ENCODE measurements at regions not wholly inside any gene's neighbourhood (a gene's known extent, or its start where the extent isn't known, plus 50 kb on each side); places are given as distances from the start of the nearest gene placed in this dataset.

- TF ChIP-seq MTA2 (IDR thresholded peaks at IDR 0.05; ENCODE audit: low read depth) (no peak), PAX5 (IDR thresholded peaks at IDR 0.05; ENCODE audit: borderline replicate concordance, low read depth, low read length) (no peak), SMARCA5 (IDR thresholded peaks at IDR 0.05) (no peak)
These were observed 1696.5 kb downstream of the MAT2B start (continued) for GRCh38 chr5:165201771-165202518.

GRCh38 chr5:165202519-165202910, 1697.1 kb downstream of the MAT2B start:
- ATAC-seq (no peak), FAIRE-seq (no peak), DNase-seq (ENCODE audit: low read depth, low spot score) (no peak)
- no peak for TF ChIP-seq BRCA1 (IDR thresholded peaks at IDR 0.05; ENCODE audit: low read depth, low read length)
- TF ChIP-seq FOXM1 (IDR thresholded peaks at IDR 0.05; ENCODE audit: low read depth, low read length), result no peak
- TF ChIP-seq IKZF1 (conservative IDR thresholded peaks at IDR 0.05), result no peak
- TF ChIP-seq CBX5 (IDR thresholded peaks at IDR 0.05; ENCODE audit: low read depth), result no peak
- no peak for TF ChIP-seq DPF2 (IDR thresholded peaks at IDR 0.05)
- TF ChIP-seq SRF (IDR thresholded peaks at IDR 0.05; ENCODE audit: low read depth in 2 of 2, low read length in 2 of 2), result no peak
- TF ChIP-seq ZBTB40 (IDR thresholded peaks at IDR 0.05; ENCODE audit: borderline replicate concordance), result no peak
- TF ChIP-seq GATAD2B (conservative IDR thresholded peaks at IDR 0.05; ENCODE audit: low read depth), result no peak
- no peak for TF ChIP-seq IRF5 (IDR thresholded peaks at IDR 0.05; ENCODE audit: borderline replicate concordance)
- TF ChIP-seq ZNF384 (IDR thresholded peaks at IDR 0.05; ENCODE audit: borderline replicate concordance, low read depth, low read length), result no peak
- TF ChIP-seq SUZ12 (IDR thresholded peaks at IDR 0.05; ENCODE audit: unreplicated experiment), result no peak
- no peak for TF ChIP-seq HCFC1 (IDR thresholded peaks at IDR 0.05; ENCODE audit: low read length)
- TF ChIP-seq HDAC2 (IDR thresholded peaks at IDR 0.05), result no peak
- CTCF ChIA-PET, result interaction anchor here (1.1 kb wide), 1 partner anchor 26 kb away, joined by 3 read pairs; no protein-coding TSS in a partner anchor
- Histone ChIP-seq H3K27ac (ENCODE audit: control insufficient read depth, insufficient read depth) (no peak overlapping the region), H3K4me1 (ENCODE audit: control insufficient read depth, insufficient read depth, low read length) (no peaks in the 10 kb centered on the region), H2AFZ (ENCODE audit: control insufficient read depth, low read depth, low read length) (no peak overlapping the region), H3K36me3 (ENCODE audit: control insufficient read depth in 2 of 2, insufficient read depth in 2 of 2, low read length in 1 of 2) (no peaks in the 10 kb centered on the region), H3K4me3 (no peak overlapping the region), H3K9me3 (replicated peaks; ENCODE audit: control insufficient read depth, insufficient read depth, low read length) (no peaks in the 10 kb centered on the region), H3K79me2 (ENCODE audit: control insufficient read depth, insufficient read depth, low read length) (no peaks in the 10 kb centered on the region), H4K20me1 (ENCODE audit: control insufficient read depth, insufficient read depth) (no peaks in the 10 kb centered on the region), H3K4me2 (ENCODE audit: control insufficient read depth, insufficient read depth) (no peak overlapping the region), H3K27me3 (replicated peaks in 1 of 2; ENCODE audit: control insufficient read depth in 2 of 2, insufficient read depth in 2 of 2, low read length in 1 of 2) (no peaks in the 10 kb centered on the region), H3K9ac (ENCODE audit: control insufficient read depth, insufficient read depth, low read length) (no peak overlapping the region)
- SMC1A ChIA-PET (ENCODE audit: uncharacterized antibody, unreplicated experiment), result interaction anchor here (0.6 kb wide), 1 partner anchor 233 kb away, joined by 4 read pairs; no protein-coding TSS in a partner anchor
- intact Hi-C loops (cut with micrococcal nuclease; ENCODE audit: unreplicated experiment) (no loop called here), in situ Hi-C loops (cut with MboI) (loop anchor here (10.0 to 25.0 kb wide), 2 partner anchors 1190 to 1638 kb away; no protein-coding TSS in a partner anchor)
- 40% methylated on average over 3 of the region's 3 CpGs for WGBS (ENCODE audit: insufficient coverage, insufficient replicate concordance, low lambda C conversion rate, missing lambda C conversion rate)
- RAD21 ChIA-PET (ENCODE audit: unreplicated experiment), result interaction anchor here (1.4 kb wide), 1 partner anchor 67 kb away, joined by 3 read pairs; no protein-coding TSS in a partner anchor
- POLR2A ChIA-PET, result no interaction called here
- no TSS peak for BruUV-seq (replicated peaks)

All from GM12878 (cell line).